ENCODE measurements at regions not wholly inside any gene's neighbourhood (a gene's known extent, or its start where the extent isn't known, plus 50 kb on each side); places are given as distances from the start of the nearest gene placed in this dataset.
A peak's percentile ranks its signal among the peaks of the same experiment; 100 is the strongest.

DNA sequence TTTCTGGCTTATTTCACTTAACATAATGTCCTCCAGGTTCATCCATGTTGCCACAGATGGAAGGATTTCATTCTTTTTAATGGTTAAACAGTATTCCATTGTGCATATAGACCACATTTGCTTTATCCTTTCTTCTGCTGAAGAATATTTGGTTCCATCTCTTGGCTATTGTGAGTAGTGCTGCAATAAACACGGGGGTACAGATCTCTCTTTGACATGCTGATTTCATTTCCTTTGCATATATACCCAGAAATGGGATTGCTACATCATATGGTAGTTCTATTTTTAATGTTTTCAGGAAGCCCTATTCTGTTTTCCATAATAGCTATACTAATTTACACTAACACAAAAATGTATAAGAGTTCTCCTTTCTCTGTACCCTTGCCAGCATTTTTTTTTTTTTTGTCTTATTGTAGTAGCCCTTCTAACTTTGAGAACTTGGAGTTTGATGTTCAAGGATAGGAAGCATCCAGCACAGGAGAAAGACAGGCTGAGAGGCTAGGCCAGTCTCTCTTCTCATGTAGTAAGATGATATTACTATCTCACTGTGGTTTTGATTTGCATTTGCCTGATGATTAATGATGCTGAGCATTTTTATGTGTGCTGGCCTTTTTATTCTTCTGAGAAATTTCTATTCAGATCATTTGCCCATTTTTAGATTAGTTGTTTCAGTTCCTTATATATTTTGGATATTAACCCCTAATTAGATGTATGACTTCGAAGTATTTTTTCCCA, 592.2 kb upstream of the ZNF608 start:
- TF ChIP-seq GATA2 (IDR thresholded peaks at IDR 0.05; ENCODE audit: low read depth, low read length) (no peak), GATA3 (IDR thresholded peaks at IDR 0.05; ENCODE audit: low read depth, low read length) (no peak)

DNA sequence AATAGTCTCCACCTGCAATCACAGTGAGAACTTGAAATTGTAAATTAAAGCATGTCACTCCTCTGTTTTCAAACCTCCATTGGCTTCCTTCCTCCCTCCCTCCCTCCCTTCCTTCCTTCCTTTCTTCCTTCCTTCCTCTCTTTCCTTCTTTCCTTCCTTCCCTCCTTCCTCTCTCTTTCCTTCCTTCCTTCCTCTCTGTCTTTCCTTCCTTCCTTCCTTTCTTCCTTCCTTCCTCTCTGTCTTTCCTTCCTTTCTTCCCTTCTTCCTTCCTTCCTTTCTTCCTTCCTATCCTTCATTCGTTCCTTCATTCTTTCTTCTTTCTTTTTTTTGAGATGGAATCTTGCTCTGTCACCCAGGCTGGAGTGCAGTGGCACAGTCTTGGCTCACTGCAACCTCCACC, 595.0 kb upstream of the ZNF608 start:
- TF ChIP-seq GATA2 (IDR thresholded peaks at IDR 0.05; ENCODE audit: low read depth, low read length) (no peak), GATA3 (IDR thresholded peaks at IDR 0.05; ENCODE audit: low read depth, low read length) (no peak)

DNA sequence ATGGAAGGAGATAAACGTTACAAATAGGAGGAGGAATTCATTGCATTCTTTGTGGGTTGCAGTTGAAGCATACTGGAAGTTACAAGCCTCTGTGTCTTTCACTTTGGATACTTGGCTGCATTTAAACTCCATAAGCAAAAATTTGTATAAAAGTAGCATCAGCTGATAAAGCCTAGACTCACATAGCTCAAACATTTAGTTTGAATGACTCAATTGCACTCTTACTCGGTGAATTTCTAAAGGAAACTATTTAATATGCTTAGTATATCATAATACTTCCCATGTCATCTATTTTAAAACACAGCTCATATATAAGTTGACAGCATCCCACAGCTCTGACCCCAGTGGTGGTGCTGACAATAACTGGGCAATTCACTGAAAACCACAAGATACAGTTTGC, 596.6 kb upstream of the ZNF608 start:
- TF ChIP-seq GATA3 (IDR thresholded peaks at IDR 0.05; ENCODE audit: low read depth, low read length) (no peak), GATA2 (IDR thresholded peaks at IDR 0.05; ENCODE audit: low read depth, low read length) (no peak)

DNA sequence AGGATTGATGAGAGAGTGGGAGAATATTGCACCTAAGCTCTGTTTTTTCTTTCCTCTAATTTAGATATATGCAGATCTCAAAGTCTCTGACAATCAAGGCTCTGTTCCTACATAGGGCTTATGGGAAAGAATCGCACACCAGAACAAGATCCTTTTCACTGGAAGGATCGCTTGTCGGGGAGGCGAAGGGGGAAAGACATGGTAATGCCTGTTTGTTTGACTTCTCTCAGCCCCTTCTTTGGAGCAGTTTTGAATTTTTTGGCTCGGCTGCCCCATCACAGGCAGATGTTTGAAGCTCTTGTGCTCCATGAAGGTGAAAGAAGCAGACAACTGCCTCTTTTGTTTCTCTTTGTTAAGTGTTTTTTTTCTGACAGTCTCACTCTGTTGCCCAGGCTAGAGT, 599.9 kb upstream of the ZNF608 start:
- no peak for TF ChIP-seq GATA2 (IDR thresholded peaks at IDR 0.05; ENCODE audit: low read depth, low read length)
- no peak for TF ChIP-seq GATA3 (IDR thresholded peaks at IDR 0.05; ENCODE audit: low read depth, low read length)

DNA sequence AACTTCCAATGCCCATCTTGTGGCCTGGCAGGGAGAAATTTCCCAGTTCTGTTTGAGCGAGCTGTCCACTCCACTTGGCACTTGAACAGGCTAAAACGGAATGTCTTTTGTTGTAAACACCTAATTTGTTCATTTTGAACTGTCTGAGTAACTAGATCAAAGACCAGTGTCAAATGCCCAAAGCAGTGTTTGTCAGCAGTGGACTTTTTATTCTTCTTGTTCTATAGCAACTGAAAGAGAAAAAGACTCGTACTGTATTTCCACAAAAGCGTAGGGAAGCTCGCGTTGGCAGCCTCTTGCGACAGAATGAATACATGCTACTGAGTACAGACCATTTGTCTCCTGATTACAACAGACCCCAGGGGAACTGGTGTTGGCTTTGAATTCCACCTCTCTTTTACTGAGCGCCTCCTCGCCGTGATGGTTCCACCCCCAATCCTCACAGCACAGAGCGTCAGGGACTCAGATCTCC, 601.8 kb upstream of the ZNF608 start:
- TF ChIP-seq GATA3 (IDR thresholded peaks at IDR 0.05; ENCODE audit: low read depth, low read length) (no peak), GATA2 (IDR thresholded peaks at IDR 0.05; ENCODE audit: low read depth, low read length) (no peak)

DNA sequence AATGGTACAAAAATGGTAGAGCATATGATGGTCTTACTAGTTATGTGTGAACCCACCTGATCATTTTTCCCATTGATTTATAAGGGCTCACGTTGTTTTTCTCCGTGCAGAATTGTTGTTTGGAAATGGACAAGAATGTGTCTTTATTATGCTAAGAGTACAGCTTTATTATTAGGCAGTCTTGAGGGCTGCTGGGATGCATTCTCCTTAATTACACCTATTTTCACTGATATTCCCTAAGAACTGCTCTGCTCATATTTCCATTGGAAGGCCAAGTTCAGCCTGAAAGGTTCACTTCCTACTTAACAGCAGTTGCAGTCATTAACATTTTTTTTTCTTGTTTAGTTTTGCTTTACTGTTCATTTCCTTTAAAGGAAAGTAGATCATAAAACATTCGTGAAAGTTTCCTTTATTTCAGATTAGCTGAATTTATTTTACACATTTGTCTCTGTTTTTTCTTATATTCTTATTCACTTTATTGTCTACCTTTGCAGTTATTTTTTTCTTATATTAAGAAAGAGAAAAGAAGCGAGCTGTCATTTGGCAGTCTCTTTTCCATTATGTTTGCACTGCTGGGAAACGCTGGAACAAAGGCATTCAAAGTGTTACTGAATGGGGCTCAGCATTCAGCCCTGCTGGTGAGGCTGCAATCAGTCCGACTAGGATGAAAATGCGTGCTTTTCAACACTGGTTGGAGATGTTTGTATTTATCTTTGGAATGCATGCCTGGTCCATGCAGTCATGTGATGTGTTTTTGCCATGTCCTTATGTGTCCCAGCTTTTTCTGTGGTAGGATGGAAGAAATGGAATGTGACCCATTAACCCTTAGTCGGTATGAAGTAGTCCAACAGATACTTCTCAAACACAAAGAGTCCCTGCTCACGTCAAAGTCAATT, 602.7 kb upstream of the ZNF608 start:
- no peak for TF ChIP-seq GATA2 (IDR thresholded peaks at IDR 0.05; ENCODE audit: low read depth, low read length)
- no peak for TF ChIP-seq GATA3 (IDR thresholded peaks at IDR 0.05; ENCODE audit: low read depth, low read length)

DNA sequence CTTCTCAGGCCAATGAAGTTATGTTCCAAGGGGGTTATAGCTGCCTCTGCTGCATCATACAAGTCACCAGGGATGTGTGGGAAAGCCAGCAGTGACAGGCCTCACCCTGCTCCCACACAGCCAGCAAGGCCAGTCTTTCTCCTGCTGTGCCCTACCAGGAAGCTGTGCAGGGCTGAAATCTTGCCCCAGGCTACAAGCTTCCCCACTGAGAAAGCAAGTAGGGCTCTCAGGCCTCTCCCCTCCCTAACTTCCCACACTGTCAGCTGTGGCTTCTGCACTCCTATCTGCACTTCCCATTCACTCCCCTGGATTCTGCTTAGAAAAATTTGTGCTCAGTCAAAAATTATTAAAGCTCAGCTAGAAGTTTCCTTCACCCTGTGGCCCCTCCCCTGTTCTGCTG, 611.2 kb upstream of the ZNF608 start:
- no peak for TF ChIP-seq GATA2 (IDR thresholded peaks at IDR 0.05; ENCODE audit: low read depth, low read length)

DNA sequence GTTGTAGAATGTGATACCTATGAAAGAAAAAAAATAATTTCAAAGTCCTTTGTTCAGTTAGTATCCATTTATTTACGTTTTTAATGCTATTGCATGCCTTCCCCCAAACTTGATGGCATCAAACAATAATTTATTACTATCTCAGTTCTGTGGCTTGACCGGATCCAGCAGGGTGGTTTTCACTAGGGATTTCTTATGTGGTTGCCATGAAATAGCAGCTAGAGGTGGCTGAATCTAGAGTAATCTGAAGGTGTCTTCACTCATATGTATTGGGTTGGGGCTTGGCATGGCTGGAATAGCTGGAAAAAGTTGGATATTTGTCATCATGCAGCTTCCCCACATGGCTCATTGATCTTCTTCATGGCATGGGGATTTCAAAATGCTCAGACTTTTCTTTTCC, 619.3 kb upstream of the ZNF608 start:
- TF ChIP-seq GATA3 (IDR thresholded peaks at IDR 0.05; ENCODE audit: low read depth, low read length) = no peak
- TF ChIP-seq GATA2 (IDR thresholded peaks at IDR 0.05; ENCODE audit: low read depth, low read length) = no peak

DNA sequence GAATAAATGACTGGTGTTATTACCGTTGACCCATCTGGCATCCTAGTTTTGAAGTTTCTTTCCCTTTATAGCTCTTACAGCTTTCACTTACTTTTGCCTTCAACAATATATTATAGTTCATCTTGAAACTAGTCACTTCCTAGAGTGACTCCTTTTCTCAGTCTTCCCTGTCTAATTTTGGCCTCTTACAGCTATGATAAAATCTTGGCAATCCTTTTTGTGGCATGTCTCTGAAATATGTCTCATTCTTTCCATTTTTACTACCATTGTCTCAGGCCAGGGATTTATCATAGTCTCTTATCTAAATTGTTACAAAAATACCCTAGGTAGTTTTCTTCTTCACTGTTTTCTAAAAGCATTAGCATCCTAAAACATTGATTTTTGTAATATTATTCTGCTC, 621.3 kb upstream of the ZNF608 start:
- TF ChIP-seq GATA3 (IDR thresholded peaks at IDR 0.05; ENCODE audit: low read depth, low read length) = no peak
- no peak for TF ChIP-seq GATA2 (IDR thresholded peaks at IDR 0.05; ENCODE audit: low read depth, low read length)

DNA sequence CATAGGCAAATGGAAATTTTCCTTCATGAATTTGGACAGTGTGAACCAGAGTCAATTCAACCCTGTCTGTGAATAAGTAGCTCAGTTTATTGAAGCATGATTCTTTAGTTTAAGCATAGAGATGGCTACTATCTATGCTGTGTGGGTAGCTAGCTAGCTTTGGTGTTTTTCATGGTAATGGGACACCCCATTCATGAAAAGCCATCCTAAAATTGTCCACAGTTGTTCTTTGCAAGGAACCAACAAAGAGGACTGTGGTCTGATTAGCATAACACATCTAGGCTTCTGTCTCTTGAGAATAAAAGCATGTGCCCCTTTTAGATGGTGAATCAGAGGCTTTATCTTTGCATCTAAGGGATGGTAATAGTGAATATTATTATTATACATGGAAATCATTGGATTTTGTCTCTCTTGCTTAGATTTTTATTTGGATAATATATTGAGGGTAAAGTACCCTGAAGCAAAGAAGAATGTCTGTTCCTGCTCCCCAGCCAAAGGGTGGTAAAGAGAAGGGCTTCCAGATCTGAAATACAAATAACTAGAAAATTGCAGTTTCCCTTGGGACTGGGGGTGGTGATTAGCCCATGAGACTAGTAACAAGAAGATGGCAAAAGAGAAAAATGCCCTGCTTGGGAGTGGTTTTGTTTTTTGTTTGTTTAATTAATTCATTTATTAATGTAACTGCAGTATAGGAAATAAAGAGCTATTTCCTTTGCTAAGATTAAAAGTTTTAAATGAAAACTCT, 624.2 kb upstream of the ZNF608 start:
- peak; percentile 41; the same call in 1 of the 2 replicates for TF ChIP-seq GATA3 (IDR thresholded peaks at IDR 0.05; ENCODE audit: low read depth, low read length)
- TF ChIP-seq GATA2 (IDR thresholded peaks at IDR 0.05; ENCODE audit: low read depth, low read length) = no peak

DNA sequence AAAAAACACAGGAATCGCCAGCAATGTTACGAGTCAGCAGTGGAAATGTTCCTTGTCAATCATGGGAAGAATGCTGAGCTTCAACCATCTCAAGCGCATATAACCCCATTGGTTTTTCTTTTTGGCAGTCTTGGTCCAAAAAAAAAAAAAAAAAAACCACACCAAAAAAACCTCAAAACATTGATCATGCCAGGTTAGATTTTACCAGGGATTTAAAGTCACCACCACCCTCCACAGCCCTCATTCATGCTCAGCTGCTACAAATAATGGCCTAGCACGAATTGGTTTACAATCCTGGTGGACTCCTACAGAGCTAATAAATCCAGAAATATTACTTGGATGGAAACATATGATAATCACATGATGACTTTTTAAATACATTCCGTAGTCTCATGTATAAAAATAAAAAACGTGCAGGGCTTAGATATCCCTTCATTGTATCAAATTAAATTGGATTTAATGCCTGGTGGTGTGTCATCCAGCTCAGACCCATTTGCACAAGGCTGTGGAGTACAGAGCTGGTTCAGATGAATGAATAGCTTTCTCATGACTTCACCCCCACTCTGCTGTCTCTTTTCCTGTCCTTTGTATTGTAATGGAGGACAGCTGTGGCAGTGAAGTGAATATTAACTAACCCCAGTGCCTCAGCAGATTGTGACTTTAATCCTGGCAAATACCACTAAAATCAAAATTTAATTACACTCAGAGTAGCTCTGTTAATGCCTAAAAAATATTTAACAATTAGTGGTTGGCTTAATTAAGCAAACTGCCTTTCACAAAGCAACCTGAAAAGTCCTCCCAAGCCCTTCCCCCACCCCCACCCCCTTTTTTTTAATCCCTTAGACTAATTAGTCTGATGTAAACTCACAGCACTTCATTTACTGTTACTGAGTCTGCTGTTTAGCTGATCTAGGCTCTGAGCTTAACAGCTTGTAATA, 626.5 kb upstream of the ZNF608 start:
- no peak for TF ChIP-seq GATA3 (IDR thresholded peaks at IDR 0.05; ENCODE audit: low read depth, low read length)
- TF ChIP-seq GATA2 (IDR thresholded peaks at IDR 0.05; ENCODE audit: low read depth, low read length) = no peak

DNA sequence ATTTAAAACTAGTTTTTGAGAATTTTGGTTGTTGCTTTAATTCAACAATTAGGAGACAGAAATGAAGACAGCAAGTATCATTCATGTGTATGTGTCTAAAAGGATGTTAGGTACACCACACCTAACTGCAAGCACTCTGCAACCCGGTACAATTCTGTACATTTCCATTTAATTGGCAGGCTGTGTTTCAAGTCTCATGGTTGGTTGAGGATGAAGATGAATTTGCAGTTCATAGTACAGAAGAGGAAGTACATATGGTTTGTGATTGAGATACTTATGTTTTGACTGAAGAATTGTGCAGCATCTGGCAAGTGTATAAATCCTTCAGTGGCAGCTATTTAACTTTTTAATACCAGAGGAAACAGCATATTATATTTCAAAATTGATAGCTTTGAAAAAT, 628.7 kb upstream of the ZNF608 start:
- no peak for TF ChIP-seq GATA2 (IDR thresholded peaks at IDR 0.05; ENCODE audit: low read depth, low read length)
- no peak for TF ChIP-seq GATA3 (IDR thresholded peaks at IDR 0.05; ENCODE audit: low read depth, low read length)

DNA sequence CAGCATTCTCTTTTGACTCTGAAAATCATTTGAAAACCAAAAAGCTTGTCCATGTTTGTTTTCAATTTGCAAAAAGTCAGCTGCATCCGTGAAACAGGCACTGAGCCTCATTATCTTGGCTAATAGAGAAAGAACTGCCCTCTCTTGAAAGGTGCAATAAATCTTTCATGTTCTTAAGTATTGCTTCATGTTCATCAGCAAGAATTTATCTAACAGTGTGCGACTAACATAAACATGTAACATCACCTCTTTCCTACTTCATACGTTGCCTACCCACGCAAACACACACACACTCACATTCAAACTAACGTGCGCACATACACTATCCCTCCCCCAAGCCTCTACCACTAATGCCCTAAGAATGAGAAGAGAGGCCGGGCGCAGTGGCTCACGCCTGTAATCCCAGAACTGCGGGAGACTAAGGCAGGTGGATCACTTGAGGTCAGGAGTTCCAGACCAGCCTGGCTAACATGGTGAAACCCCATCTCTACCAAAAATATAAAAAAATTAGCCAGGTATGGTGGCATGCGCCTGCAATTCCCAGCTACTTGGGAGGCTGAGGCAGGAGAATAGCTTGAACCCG, 629.7 kb upstream of the ZNF608 start:
- TF ChIP-seq GATA3 (IDR thresholded peaks at IDR 0.05; ENCODE audit: low read depth, low read length) = no peak
- no peak for TF ChIP-seq GATA2 (IDR thresholded peaks at IDR 0.05; ENCODE audit: low read depth, low read length)

All from SH-SY5Y (cell line).